PC-3 (cell line): ENCODE measurements at regions not wholly inside any gene's neighbourhood (a gene's known extent, or its start where the extent isn't known, plus 50 kb on each side); places are given as distances from the start of the nearest gene placed in this dataset.
A peak's percentile ranks its signal among the peaks of the same experiment; 100 is the strongest.

ENCODE experiments used
- ATAC-seq: fragments of 200-7000 bp; cut with Tn5 transposase; 2 replicates; pipeline ENCODE4 v1.9.1; 2020; ENCODE audit warnings: mild to moderate bottlenecking, moderate library complexity
- BruUV-seq: library from RNA; stranded (reverse); fragments of 400-500 nt; replicated peaks from 2 replicates; lab custom pipeline; 2021; lab: Mats Ljungman, UMichigan
- CTCF ChIA-PET: fragments of 300-600 bp; sonication (Branson Sonifier 250); formaldehyde crosslinking; loops from one replicate; lab custom pipeline; 2022; ENCODE audit warnings: antibody characterized with exemption; lab: Charles Lee
- POLR2A ChIA-PET: fragments of 300-600 bp; sonication (Branson Sonifier 250); formaldehyde crosslinking; loops from one replicate; lab custom pipeline; 2022; ENCODE audit warnings: antibody characterized with exemption; ENCODE audit not compliant: unreplicated experiment; lab: Charles Lee
- DNase-seq: peaks from one replicate; pipeline ENCODE4 v3.0.0-alpha.2; 2015
- H2AFZ ChIP-seq: fragments of 300-600 bp; sonication (generic); 2 replicates; pipeline ENCODE4 v1.6.0; 2016; ENCODE audit warnings: antibody characterized with exemption, low read length
- H3F3A ChIP-seq: fragments of 300-600 bp; sonication (generic); one replicate; pipeline ENCODE4 v1.6.0; 2017; ENCODE audit warnings: antibody characterized with exemption, low read length, control low read depth, mild to moderate bottlenecking; ENCODE audit not compliant: unreplicated experiment
- H3K27ac ChIP-seq: fragments of 300-600 bp; sonication (generic); 2 replicates; pipeline ENCODE4 v1.5.1; 2016; ENCODE audit warnings: mild to moderate bottlenecking, low read length
- H3K27me3 ChIP-seq: fragments of 300-600 bp; sonication (generic); 2 replicates; pipeline ENCODE4 v1.6.1; 2016; ENCODE audit warnings: low read length, mixed read lengths
- H3K36me3 ChIP-seq: fragments of 300-600 bp; sonication (generic); 2 replicates; pipeline ENCODE4 v1.6.1; 2016; ENCODE audit warnings: low read depth, mixed run types, low read length, mixed read lengths
- H3K4me1 ChIP-seq: fragments of 300-600 bp; sonication (generic); 2 replicates; pipeline ENCODE4 v1.5.1; 2016; ENCODE audit warnings: low read length; ENCODE audit not compliant: insufficient read depth
- H3K4me2 ChIP-seq: fragments of 300-600 bp; sonication (generic); 2 replicates; pipeline ENCODE4 v1.6.0; 2016; ENCODE audit warnings: low read length
- H3K4me3 ChIP-seq: fragments of 300-600 bp; sonication (generic); 2 replicates; pipeline ENCODE4 v1.5.1; 2016; ENCODE audit warnings: mild to moderate bottlenecking, low read length, mixed read lengths
- H3K79me2 ChIP-seq: fragments of 300-600 bp; sonication (generic); 2 replicates; pipeline ENCODE4 v1.6.1; 2017; ENCODE audit warnings: low read length, mixed read lengths
- H3K9ac ChIP-seq: fragments of 300-600 bp; sonication (generic); 2 replicates; pipeline ENCODE4 v1.6.0; 2016; ENCODE audit warnings: mild to moderate bottlenecking, low read length
- H3K9me2 ChIP-seq: fragments of 300-600 bp; sonication (generic); replicated peaks from 2 replicates; pipeline ENCODE4 v1.6.1; 2016; ENCODE audit warnings: mixed run types, low read length, mixed read lengths
- H3K9me3 ChIP-seq: fragments of 300-600 bp; sonication (generic); 2 replicates; pipeline ENCODE4 v1.6.1; 2016; ENCODE audit warnings: low read length, mixed read lengths
- H4K20me1 ChIP-seq: fragments of 300-600 bp; sonication (generic); 2 replicates; pipeline ENCODE4 v1.6.1; 2016; ENCODE audit warnings: low read length, mixed read lengths
- EZH2 ChIP-seq: fragments of 300-600 bp; sonication (generic); IDR thresholded peaks from one replicate; pipeline ENCODE4 v1.6.1; 2017; ENCODE audit warnings: antibody characterized with exemption, mild to moderate bottlenecking, low read length; ENCODE audit not compliant: unreplicated experiment
- EZH2phosphoT487 ChIP-seq: fragments of 300-600 bp; sonication (generic); IDR thresholded peaks from 2 replicates; pipeline ENCODE4 v1.6.1; 2018; ENCODE audit warnings: mild to moderate bottlenecking, antibody characterized with exemption, low read length, borderline replicate concordance
- intact Hi-C: fragments of 100-400 bp; cut with micrococcal nuclease; formaldehyde crosslinking; loops from 2 replicates; pipeline ENCODE4 v1.9.0; 2023
- TF ChIP-seq, protein P1 (sequence below): fragments of 300-600 bp; sonication (generic); conservative IDR thresholded peaks from 2 replicates; pipeline ENCODE4 v1.5.1; 2017; ENCODE audit warnings: antibody characterized with exemption, low read depth, mild to moderate bottlenecking, low read length

DNA sequence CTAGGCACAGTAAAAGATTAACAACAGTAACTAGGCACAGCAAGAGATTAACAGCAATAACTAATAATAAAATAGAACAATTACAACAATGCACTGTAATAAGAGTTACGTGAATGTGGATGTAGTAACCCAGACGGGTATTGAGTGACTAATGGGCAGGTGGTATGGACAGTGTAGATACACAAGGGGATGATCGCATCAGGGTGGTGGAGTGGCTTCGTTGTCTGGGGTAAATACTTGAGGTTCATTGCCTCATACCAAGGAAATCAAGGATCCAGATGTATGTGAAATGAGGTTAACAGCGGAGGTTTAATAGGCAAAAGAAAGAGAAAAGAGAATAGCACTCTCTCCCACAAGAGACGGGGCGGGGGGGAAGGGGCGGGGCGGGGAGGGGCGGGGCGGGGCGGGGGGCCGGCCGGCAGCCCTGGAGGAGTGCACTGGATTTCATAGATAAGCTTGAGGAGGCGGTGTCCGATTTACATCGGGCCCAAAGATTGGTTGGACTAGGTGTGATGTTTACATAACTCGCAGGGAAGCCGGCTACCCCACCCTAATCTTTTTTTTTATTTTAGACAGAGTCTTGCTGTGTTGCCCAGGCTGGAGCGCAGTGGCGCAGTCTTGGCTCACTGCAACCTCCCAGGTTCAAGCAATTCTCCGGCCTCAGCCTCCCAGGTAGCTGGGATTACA lies 106.3 kb downstream of the KCTD15 start:
- Histone ChIP-seq H3K9me2 (no peaks in the 10 kb centered on the region), H3K4me1 (peaks cover 10% of the 10 kb centered on the region), H3F3A (no peaks in the 10 kb centered on the region), H3K36me3 (no peaks in the 10 kb centered on the region), H3K9ac (no peak overlapping the region), H3K4me2 (no peak overlapping the region), H3K79me2 (no peaks in the 10 kb centered on the region), H3K27ac (no peak overlapping the region), H3K4me3 (no peak overlapping the region), H3K27me3 (no peaks in the 10 kb centered on the region), H4K20me1 (no peaks in the 10 kb centered on the region), H2AFZ (no peak overlapping the region), H3K9me3 (no peaks in the 10 kb centered on the region)
- intact Hi-C loops = no loop called here
- ATAC-seq (no peak), DNase-seq (no peak)
- ChIA-PET POLR2A (no interaction called here), CTCF (no interaction called here)
- TF ChIP-seq EZH2phosphoT487 (no peak), EZH2 (no peak)
- TF ChIP-seq, protein P1, sequence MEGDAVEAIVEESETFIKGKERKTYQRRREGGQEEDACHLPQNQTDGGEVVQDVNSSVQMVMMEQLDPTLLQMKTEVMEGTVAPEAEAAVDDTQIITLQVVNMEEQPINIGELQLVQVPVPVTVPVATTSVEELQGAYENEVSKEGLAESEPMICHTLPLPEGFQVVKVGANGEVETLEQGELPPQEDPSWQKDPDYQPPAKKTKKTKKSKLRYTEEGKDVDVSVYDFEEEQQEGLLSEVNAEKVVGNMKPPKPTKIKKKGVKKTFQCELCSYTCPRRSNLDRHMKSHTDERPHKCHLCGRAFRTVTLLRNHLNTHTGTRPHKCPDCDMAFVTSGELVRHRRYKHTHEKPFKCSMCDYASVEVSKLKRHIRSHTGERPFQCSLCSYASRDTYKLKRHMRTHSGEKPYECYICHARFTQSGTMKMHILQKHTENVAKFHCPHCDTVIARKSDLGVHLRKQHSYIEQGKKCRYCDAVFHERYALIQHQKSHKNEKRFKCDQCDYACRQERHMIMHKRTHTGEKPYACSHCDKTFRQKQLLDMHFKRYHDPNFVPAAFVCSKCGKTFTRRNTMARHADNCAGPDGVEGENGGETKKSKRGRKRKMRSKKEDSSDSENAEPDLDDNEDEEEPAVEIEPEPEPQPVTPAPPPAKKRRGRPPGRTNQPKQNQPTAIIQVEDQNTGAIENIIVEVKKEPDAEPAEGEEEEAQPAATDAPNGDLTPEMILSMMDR = no peak
- no TSS peak for BruUV-seq

DNA sequence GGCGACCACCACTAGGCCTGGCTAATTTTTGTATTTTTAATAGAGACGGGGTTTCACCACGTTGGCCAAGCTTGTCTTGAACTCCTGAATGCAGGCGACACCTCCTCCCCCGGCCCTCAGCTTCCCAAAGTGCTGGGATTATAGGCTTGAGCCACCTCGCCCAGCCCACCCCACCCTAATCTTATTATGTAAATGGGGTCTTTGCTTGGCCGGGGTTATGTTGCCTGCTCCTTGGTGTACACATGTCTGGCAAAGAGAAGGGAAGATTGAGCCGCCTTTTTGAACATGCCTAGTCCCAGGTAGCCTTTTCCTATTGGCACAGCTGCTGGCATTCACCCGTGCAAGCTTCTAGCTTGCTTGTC lies 106.8 kb downstream of the KCTD15 start:
- Histone ChIP-seq H3K4me2 (no peak overlapping the region), H3K36me3 (no peaks in the 10 kb centered on the region), H2AFZ (no peak overlapping the region), H3F3A (no peaks in the 10 kb centered on the region), H3K27me3 (no peaks in the 10 kb centered on the region), H3K27ac (no peak overlapping the region), H3K9me2 (no peaks in the 10 kb centered on the region), H3K4me1 (peaks cover 10% of the 10 kb centered on the region), H3K9me3 (no peaks in the 10 kb centered on the region), H3K4me3 (no peak overlapping the region), H3K79me2 (no peaks in the 10 kb centered on the region), H3K9ac (no peak overlapping the region), H4K20me1 (no peaks in the 10 kb centered on the region)
- BruUV-seq = no TSS peak
- POLR2A ChIA-PET = no interaction called here
- ATAC-seq (no peak), DNase-seq (no peak)
- CTCF ChIA-PET = no interaction called here
- intact Hi-C loops = no loop called here
- TF ChIP-seq EZH2 = no peak

GRCh38 chr19:33904681-33905080 lies 108.0 kb downstream of the KCTD15 start:
- intact Hi-C loops = no loop called here
- ATAC-seq = no peak
- POLR2A ChIA-PET = no interaction called here
- CTCF ChIA-PET = no interaction called here
- no peaks in the 10 kb centered on the region for H3K79me2 ChIP-seq
- no peak overlapping the region for H3K4me3 ChIP-seq
- no peaks in the 10 kb centered on the region for H3K36me3 ChIP-seq
- H2AFZ ChIP-seq = peak overlapping the region; percentile 97; the same call in 1 of the 2 replicates
- H3K9ac ChIP-seq = no peak overlapping the region
- peak overlapping the region; percentile 98; the same call in 1 of the 2 replicates for H3K4me2 ChIP-seq
- TF ChIP-seq EZH2 = no peak
- TF ChIP-seq, protein P1 = no peak
- TF ChIP-seq EZH2phosphoT487 = no peak
- no peak overlapping the region for H3K27ac ChIP-seq
- BruUV-seq = no TSS peak
- H4K20me1 ChIP-seq = no peaks in the 10 kb centered on the region
- H3K4me1 ChIP-seq = peaks cover 10% of the 10 kb centered on the region
- no peaks in the 10 kb centered on the region for H3K9me3 ChIP-seq
- no peaks in the 10 kb centered on the region for H3K9me2 ChIP-seq
- no peaks in the 10 kb centered on the region for H3K27me3 ChIP-seq
- H3F3A ChIP-seq = no peaks in the 10 kb centered on the region
- peak; percentile 14 for DNase-seq
